CD4-positive, alpha-beta T cell treated with Interleukin-21 for 1 hour (primary cell): ENCODE measurements at regions not wholly inside any gene's neighbourhood (a gene's known extent, or its start where the extent isn't known, plus 50 kb on each side); places are given as distances from the start of the nearest gene placed in this dataset.
"Not testable (repeated sequence)": the region's sequence is repeated elsewhere in the genome, so short reads cannot be mapped to it uniquely, and the experiment has no call there.

Experiments
- DNase-seq: peaks from one replicate; pipeline ENCODE4 v3.0.0-alpha.2; 2020

- DNase-seq = no peak
Measured at GRCh38 chr21:15638856-15639549, 90.8 kb upstream of the USP25 start.

GRCh38 chr21:15640113-15640512 is 89.7 kb upstream of the USP25 start:
- DNase-seq = not testable (repeated sequence)

- no peak for DNase-seq
Measured at GRCh38 chr21:15644489-15644888, 85.3 kb upstream of the USP25 start.

GRCh38 chr21:15645830-15646229 is 84.0 kb upstream of the USP25 start:
- no peak for DNase-seq

GRCh38 chr21:15650735-15651134 is 79.0 kb upstream of the USP25 start:
- no peak for DNase-seq

GRCh38 chr21:15651172-15651571 is 78.6 kb upstream of the USP25 start:
- DNase-seq = no peak

- no peak for DNase-seq
Measured at GRCh38 chr21:15653710-15654109, 76.1 kb upstream of the USP25 start.

- DNase-seq = no peak
Measured at GRCh38 chr21:15654171-15654570, 75.6 kb upstream of the USP25 start.

GRCh38 chr21:15659753-15660422 is 69.9 kb upstream of the USP25 start:
- no peak for DNase-seq

GRCh38 chr21:15660423-15660804 is 69.4 kb upstream of the USP25 start:
- no peak for DNase-seq

GRCh38 chr21:15667010-15667409 is 62.8 kb upstream of the USP25 start:
- DNase-seq = no peak

GRCh38 chr21:15667819-15668218 is 62.0 kb upstream of the USP25 start:
- DNase-seq = no peak

GRCh38 chr21:15669247-15669646 is 60.5 kb upstream of the USP25 start:
- no peak for DNase-seq

- no peak for DNase-seq
Measured at GRCh38 chr21:15671188-15671587, 58.6 kb upstream of the USP25 start.

- DNase-seq = not testable (repeated sequence)
Measured at GRCh38 chr21:15672578-15672977, 57.2 kb upstream of the USP25 start.

- DNase-seq = no peak
Measured at GRCh38 chr21:15676935-15677334, 52.8 kb upstream of the USP25 start.

GRCh38 chr21:15679630-15680029 is 50.2 kb upstream of the USP25 start:
- DNase-seq = peak; percentile 11
